ENCODE measurements at regions not wholly inside any gene's neighbourhood (a gene's known extent, or its start where the extent isn't known, plus 50 kb on each side); places are given as distances from the start of the nearest gene placed in this dataset.

GRCh38 chr9:115640887-115641286 lies 512.7 kb upstream of the PAPPA start:
- Histone ChIP-seq H3K36me3 (ENCODE audit: control insufficient read depth, insufficient read depth, low read length) (no peaks in the 10 kb centered on the region), H3K4me3 (ENCODE audit: low read length) (no peak overlapping the region), H3K27me3 (ENCODE audit: control insufficient read depth, insufficient read depth, low read length, poor library complexity, severe bottlenecking) (peaks cover 7% of the 10 kb centered on the region), H3K9me3 (ENCODE audit: control insufficient read depth, low read length) (no peaks in the 10 kb centered on the region), H3K9ac (ENCODE audit: extremely low read depth, low read length, poor library complexity, severe bottlenecking) (no peak overlapping the region), H3K4me1 (ENCODE audit: control insufficient read depth, insufficient read depth, low read length) (peaks cover 5% of the 10 kb centered on the region), H3K27ac (ENCODE audit: low read depth, low read length) (no peak overlapping the region)
- no peaks in the 10 kb centered on the region for H3K9me3 Mint-ChIP-seq
- no peak overlapping the region for H3K27ac Mint-ChIP-seq
- peaks cover 17% of the 10 kb centered on the region for H3K27me3 Mint-ChIP-seq (ENCODE audit: insufficient read depth)
- peaks cover 14% of the 10 kb centered on the region for H3K4me1 Mint-ChIP-seq
- TF ChIP-seq CTCF (conservative IDR thresholded peaks at IDR 0.05): no peak
- DNase-seq: no peak
- WGBS, 2 experiments (ENCODE audit: insufficient coverage in 1 of 2, insufficient read length in 1 of 2): 86 to 100% methylated on average over 1 to 2 of the region's 2 CpGs
- no peak overlapping the region for H3K4me3 Mint-ChIP-seq
- H3K36me3 Mint-ChIP-seq (ENCODE audit: low read depth): no peaks in the 10 kb centered on the region

GRCh38 chr9:115642285-115642684 lies 511.3 kb upstream of the PAPPA start:
- no peak overlapping the region for H3K4me3 ChIP-seq (ENCODE audit: low read length)
- TF ChIP-seq CTCF (conservative IDR thresholded peaks at IDR 0.05): no peak
- H3K9me3 ChIP-seq (ENCODE audit: control insufficient read depth, low read length): no peaks in the 10 kb centered on the region
- 86% methylated on average over 1 of the region's 1 CpG; no CpG with 5 or more reads in 1 of the 2 experiments for WGBS, 2 experiments (ENCODE audit: insufficient coverage in 1 of 2, insufficient read length in 1 of 2)
- no peaks in the 10 kb centered on the region for H3K36me3 ChIP-seq (ENCODE audit: control insufficient read depth, insufficient read depth, low read length)
- no peak overlapping the region for H3K27ac ChIP-seq (ENCODE audit: low read depth, low read length)
- peaks cover under 1% of the 10 kb centered on the region for H3K27me3 ChIP-seq (ENCODE audit: control insufficient read depth, insufficient read depth, low read length, poor library complexity, severe bottlenecking)
- Mint-ChIP-seq H3K36me3 (ENCODE audit: low read depth) (no peaks in the 10 kb centered on the region), H3K27me3 (ENCODE audit: insufficient read depth) (peaks cover 6% of the 10 kb centered on the region), H3K9me3 (no peaks in the 10 kb centered on the region), H3K4me1 (peaks cover 21% of the 10 kb centered on the region), H3K27ac (no peak overlapping the region), H3K4me3 (no peak overlapping the region)
- DNase-seq: no peak
- peaks cover 5% of the 10 kb centered on the region for H3K4me1 ChIP-seq (ENCODE audit: control insufficient read depth, insufficient read depth, low read length)
- no peak overlapping the region for H3K9ac ChIP-seq (ENCODE audit: extremely low read depth, low read length, poor library complexity, severe bottlenecking)

GRCh38 chr9:115643948-115644727 lies 509.5 kb upstream of the PAPPA start:
- no peaks in the 10 kb centered on the region for H3K36me3 Mint-ChIP-seq (ENCODE audit: low read depth)
- Histone ChIP-seq H3K4me3 (ENCODE audit: low read length) (no peak overlapping the region), H3K9me3 (ENCODE audit: control insufficient read depth, low read length) (no peaks in the 10 kb centered on the region), H3K27me3 (ENCODE audit: control insufficient read depth, insufficient read depth, low read length, poor library complexity, severe bottlenecking) (no peaks in the 10 kb centered on the region), H3K9ac (ENCODE audit: extremely low read depth, low read length, poor library complexity, severe bottlenecking) (no peak overlapping the region), H3K4me1 (ENCODE audit: control insufficient read depth, insufficient read depth, low read length) (peaks cover 5% of the 10 kb centered on the region), H3K36me3 (ENCODE audit: control insufficient read depth, insufficient read depth, low read length) (no peaks in the 10 kb centered on the region), H3K27ac (ENCODE audit: low read depth, low read length) (no peak overlapping the region)
- H3K4me3 Mint-ChIP-seq: no peak overlapping the region
- H3K4me1 Mint-ChIP-seq: peaks cover 21% of the 10 kb centered on the region
- H3K9me3 Mint-ChIP-seq: no peaks in the 10 kb centered on the region
- no peak for DNase-seq
- H3K27me3 Mint-ChIP-seq (ENCODE audit: insufficient read depth): no peaks in the 10 kb centered on the region
- TF ChIP-seq CTCF (conservative IDR thresholded peaks at IDR 0.05): no peak
- H3K27ac Mint-ChIP-seq: no peak overlapping the region
- WGBS, 2 experiments (ENCODE audit: insufficient coverage in 1 of 2, insufficient read length in 1 of 2): 85 to 89% methylated on average over 4 of the region's 4 CpGs

Data from endodermal cell (in vitro differentiated cells).